ENCODE measurements at regions not wholly inside any gene's neighbourhood (a gene's known extent, or its start where the extent isn't known, plus 50 kb on each side); places are given as distances from the start of the nearest gene placed in this dataset.
"Not testable (repeated sequence)": the region's sequence is repeated elsewhere in the genome, so short reads cannot be mapped to it uniquely, and the experiment has no call there.

DNA sequence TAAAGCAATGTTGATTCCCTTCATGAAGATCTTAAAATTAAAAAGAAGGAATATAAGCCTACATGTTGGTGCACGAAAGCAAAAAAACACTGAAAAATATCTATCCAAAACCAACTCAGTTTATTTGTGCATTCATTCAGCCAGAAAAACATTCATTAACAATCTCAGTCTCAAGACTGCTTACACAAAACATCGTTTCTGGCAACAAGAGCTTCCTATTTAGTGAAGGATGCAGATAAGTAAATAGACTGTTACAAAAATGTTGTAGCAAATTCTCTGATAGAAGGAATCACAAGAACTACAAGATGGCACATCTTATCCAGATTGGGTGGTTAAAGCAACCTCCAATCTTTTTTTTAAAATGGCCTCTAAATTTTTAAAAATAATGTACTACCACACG, 69.7 kb upstream of the DCN start:
- TF ChIP-seq, protein P1, sequence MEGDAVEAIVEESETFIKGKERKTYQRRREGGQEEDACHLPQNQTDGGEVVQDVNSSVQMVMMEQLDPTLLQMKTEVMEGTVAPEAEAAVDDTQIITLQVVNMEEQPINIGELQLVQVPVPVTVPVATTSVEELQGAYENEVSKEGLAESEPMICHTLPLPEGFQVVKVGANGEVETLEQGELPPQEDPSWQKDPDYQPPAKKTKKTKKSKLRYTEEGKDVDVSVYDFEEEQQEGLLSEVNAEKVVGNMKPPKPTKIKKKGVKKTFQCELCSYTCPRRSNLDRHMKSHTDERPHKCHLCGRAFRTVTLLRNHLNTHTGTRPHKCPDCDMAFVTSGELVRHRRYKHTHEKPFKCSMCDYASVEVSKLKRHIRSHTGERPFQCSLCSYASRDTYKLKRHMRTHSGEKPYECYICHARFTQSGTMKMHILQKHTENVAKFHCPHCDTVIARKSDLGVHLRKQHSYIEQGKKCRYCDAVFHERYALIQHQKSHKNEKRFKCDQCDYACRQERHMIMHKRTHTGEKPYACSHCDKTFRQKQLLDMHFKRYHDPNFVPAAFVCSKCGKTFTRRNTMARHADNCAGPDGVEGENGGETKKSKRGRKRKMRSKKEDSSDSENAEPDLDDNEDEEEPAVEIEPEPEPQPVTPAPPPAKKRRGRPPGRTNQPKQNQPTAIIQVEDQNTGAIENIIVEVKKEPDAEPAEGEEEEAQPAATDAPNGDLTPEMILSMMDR (IDR thresholded peaks at IDR 0.05; ENCODE audit: borderline replicate concordance, control extremely low read depth, extremely low read depth, insufficient read depth, missing control alignments): no peak
- no peak for DNase-seq (ENCODE audit: low spot score)
- in situ Hi-C loops (cut with MboI; ENCODE audit: low sequenced_read_pairs, unreplicated experiment): no loop called here

DNA sequence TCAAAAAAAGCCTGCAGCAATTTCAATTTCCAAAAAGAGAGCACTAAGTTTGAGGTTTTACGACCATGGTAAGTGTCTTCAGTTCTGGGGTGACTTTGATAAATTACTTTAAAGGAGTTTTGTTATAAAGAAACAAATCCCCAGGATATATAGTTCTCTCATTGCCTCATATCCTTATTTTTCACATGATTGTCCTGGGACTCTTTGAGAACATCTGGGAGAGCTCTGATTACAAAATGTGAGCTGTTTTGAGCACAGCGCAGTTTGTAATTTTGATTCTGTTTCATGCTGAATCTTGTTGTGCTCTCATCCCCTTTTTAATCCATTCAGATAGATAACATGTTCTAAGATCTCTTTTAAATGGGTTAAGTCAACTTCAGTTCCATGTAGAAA, 67.7 kb upstream of the DCN start:
- in situ Hi-C loops (cut with MboI; ENCODE audit: low sequenced_read_pairs, unreplicated experiment): no loop called here
- TF ChIP-seq, protein P1 (IDR thresholded peaks at IDR 0.05; ENCODE audit: borderline replicate concordance, control extremely low read depth, extremely low read depth, insufficient read depth, missing control alignments): no peak
- no peak for DNase-seq (ENCODE audit: low spot score)

DNA sequence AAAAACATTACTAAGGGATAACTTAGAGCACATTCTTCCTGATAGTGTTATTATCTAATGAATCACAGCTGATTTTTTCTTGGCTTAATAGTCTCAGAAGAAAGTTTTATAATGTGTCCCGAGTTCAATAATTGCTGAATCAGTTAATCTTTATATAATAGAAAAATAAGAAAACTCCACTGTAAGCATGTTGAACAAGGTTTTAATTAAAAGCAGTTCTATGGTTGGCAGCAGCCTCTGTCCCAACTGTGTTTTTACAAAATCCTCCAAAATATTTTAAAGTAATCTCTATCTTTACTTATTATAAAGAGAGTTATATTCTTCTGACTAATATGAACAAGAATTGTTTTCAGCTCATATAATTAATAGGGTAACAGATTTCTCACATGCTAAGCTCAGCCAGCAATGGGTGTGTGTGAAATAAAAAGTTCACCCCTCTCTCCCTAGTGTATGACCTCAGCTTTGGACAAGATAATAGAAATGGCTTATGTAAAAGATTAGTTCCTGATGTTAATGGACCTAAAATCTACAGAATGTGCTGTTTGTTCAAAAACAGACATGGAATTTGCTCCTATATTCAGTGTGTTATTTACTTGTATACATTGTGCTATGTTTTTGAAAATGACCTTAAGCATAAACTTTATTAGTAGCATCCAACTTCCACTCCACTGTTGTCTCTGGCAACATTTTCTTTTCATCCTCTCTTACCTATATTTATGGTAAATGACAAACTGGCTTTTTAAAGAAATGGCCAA, 67.1 kb upstream of the DCN start:
- no peak for DNase-seq (ENCODE audit: low spot score)
- in situ Hi-C loops (cut with MboI; ENCODE audit: low sequenced_read_pairs, unreplicated experiment): no loop called here
- TF ChIP-seq, protein P1 (IDR thresholded peaks at IDR 0.05; ENCODE audit: borderline replicate concordance, control extremely low read depth, extremely low read depth, insufficient read depth, missing control alignments): no peak

DNA sequence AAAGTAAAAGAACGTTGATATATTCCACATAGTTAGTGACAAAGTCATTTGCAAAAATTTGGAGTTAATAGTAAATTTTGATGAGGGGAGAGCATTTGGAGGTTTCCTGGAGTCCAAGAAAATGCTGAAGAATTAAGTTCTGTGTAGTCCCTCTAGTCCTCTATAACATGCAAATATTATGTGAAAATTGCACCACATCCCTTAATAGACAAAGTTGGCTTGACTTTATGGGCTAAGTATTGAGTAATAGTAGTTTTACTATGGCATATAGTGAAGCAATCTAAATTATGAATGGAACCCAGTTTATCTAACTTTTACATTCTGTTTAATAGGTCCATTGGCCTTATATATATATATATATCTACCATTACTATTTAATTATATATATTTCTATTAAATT, 66.4 kb upstream of the DCN start:
- no peak for DNase-seq (ENCODE audit: low spot score)
- in situ Hi-C loops (cut with MboI; ENCODE audit: low sequenced_read_pairs, unreplicated experiment): no loop called here
- TF ChIP-seq, protein P1 (IDR thresholded peaks at IDR 0.05; ENCODE audit: borderline replicate concordance, control extremely low read depth, extremely low read depth, insufficient read depth, missing control alignments): no peak

DNA sequence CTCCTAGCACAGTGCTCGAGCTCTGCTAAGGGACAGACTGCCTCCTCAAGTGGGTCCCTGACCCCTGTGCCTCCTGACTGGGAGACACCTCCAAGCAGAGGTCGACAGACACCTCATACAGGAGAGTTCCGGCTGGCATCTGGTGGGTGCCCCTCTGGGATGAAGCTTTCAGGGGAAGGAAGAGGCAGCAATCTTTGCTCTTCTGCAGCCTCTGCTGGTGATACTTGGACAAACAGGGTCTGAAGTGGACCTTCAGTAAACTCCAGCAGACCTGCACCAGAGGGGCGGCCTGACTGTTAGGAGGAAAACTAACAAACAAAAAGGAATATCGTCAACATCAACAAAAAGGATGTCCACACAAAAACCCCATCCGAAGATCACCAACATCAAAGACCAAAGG, 60.6 kb upstream of the DCN start:
- in situ Hi-C loops (cut with MboI; ENCODE audit: low sequenced_read_pairs, unreplicated experiment); DNase-seq (ENCODE audit: low spot score): not testable (repeated sequence)

DNA sequence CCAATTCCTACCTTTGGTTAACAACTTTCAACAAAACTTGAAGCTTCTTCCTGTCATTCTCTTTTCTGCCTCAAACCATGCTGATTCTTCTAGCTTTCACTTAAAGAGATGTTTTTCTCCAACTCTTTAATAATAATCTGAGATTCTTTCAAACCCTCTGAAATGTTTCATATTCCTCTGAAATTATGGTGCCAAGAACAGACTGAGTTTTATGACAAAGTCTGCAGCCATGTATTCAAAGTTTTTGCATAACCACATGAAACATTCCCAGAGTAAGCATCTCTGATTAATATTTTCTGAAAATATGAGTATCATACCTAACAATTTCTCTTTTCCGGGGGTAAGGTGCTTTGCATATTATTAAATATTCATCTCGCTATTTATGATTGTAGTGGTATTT, 59.1 kb upstream of the DCN start:
- TF ChIP-seq, protein P1 (IDR thresholded peaks at IDR 0.05; ENCODE audit: borderline replicate concordance, control extremely low read depth, extremely low read depth, insufficient read depth, missing control alignments): no peak
- in situ Hi-C loops (cut with MboI; ENCODE audit: low sequenced_read_pairs, unreplicated experiment): no loop called here
- no peak for DNase-seq (ENCODE audit: low spot score)

DNA sequence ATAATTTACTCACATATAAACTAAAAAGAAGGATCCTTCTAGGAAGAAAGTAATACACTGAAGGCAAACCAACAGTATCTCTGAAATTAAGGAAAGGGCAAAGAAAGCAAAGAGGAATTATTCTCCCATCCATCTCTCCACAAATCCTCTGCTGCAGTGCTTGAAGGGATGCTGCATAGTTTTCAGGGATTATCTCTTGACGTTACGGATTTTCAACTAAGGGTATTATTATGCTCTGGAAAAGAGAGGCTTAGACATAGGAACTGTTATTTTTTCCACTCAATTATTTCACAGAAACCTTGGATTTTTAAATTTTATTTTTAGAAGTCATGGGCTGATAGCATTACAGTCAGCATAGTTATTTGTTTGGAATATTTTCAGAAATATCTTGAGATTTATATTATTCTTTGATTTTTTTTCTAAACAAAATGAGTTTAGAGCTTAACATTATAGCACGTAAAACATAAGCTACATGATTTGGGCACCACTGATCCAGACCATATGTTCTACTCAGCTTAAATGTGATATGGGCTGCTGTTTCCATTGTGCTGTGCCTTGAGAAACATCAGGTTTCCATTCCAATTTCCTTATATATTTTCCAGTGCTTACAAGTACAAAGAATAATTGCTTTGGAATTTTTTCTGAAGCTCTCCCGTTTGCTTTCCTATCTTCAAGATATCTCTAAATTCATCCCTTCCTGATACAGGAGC, 57.9 kb upstream of the DCN start:
- in situ Hi-C loops (cut with MboI; ENCODE audit: low sequenced_read_pairs, unreplicated experiment): no loop called here
- DNase-seq (ENCODE audit: low spot score): no peak
- TF ChIP-seq, protein P1 (IDR thresholded peaks at IDR 0.05; ENCODE audit: borderline replicate concordance, control extremely low read depth, extremely low read depth, insufficient read depth, missing control alignments): no peak

All from GM13976 (cell line).